GM10266 (cell line): ENCODE measurements at regions not wholly inside any gene's neighbourhood (a gene's known extent, or its start where the extent isn't known, plus 50 kb on each side); places are given as distances from the start of the nearest gene placed in this dataset.

Source experiments
- DNase-seq: peaks from one replicate; pipeline ENCODE4 v3.0.0; 2012; ENCODE audit errors: extremely low spot score
- CTCF ChIP-seq: IDR thresholded peaks from 2 replicates; pipeline ENCODE4 v1.5.1; 2012; ENCODE audit warnings: mild to moderate bottlenecking, low read depth; ENCODE audit not compliant: control insufficient read depth, insufficient read depth; ENCODE audit errors: missing control alignments

- DNase-seq, result no peak
- TF ChIP-seq CTCF, result no peak
Measured at GRCh38 chr13:34578471-34578870, 363.6 kb upstream of the NBEA start.

- TF ChIP-seq CTCF, result no peak
- DNase-seq, result no peak
Measured at GRCh38 chr13:34578917-34579316, 363.2 kb upstream of the NBEA start.

- DNase-seq, result no peak
- no peak for TF ChIP-seq CTCF
Measured at GRCh38 chr13:34583181-34583580, 358.9 kb upstream of the NBEA start.

- no peak for DNase-seq
Measured at GRCh38 chr13:34587576-34587975, 354.5 kb upstream of the NBEA start.

DNA sequence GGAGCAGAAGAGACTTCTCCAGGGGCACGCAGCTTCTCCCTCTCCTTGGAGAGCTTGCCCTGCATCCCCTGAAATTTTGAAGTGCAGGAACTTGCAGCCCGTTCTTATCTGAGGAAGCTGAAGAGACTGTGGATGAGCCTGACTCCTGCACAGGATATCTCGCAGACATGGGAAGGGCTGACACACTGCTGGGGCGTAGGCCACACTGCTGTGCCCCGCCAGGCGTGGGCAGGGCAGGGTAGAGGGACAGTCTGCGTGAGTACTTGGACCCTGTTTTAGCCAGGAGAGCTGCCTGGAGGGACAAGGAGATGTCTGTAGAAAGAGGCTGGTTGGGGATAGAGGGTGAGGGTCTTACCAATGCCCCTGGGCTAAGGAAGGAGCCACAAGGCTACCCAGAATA lies 353.7 kb upstream of the NBEA start:
- no peak for TF ChIP-seq CTCF
- DNase-seq, result no peak

More at GRCh38 chr13:34587576-34587975, 354.5 kb upstream of the NBEA start:
- no peak for TF ChIP-seq CTCF

DNA sequence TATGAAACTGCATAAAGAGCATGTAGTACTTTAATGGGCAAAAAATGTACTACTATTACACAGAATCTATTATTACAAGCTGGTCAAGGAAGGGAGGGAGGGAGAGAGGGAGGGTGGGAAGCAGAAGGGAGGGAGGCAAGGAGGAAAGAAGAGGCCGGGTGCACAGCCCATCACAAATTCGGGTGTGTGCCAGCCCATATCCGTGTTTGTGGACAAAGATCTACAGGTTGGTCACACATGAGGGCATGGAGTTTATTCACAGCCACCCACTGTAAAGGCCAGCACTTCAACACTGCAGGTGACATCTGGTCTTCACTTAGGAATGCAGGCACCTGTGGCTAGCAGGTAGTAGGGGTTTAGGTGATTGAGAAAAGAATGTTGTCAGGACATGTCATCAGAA lies 352.5 kb upstream of the NBEA start:
- TF ChIP-seq CTCF, result no peak
- DNase-seq, result no peak

DNA sequence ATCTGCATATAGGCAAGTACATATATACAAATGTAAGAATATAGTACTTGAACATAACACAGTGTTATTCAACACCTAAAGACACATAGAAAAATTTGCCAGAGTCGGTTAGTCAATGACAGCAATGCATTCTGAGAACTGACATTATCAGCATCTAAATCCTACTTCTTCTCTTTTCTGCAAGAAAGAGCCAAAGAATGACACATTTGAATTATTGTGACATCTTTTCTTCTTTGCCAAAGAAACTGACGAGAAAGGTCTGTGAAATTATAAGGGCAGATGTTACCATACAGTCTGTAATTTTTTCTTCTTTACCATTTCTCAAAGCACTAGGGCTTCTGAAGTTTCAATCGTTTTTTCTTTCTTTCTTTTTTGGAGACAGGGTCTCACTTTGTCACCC lies 350.9 kb upstream of the NBEA start:
- DNase-seq, result no peak
- no peak for TF ChIP-seq CTCF
